Common myeloid progenitor, CD34-positive (primary cell): ENCODE measurements at regions not wholly inside any gene's neighbourhood (a gene's known extent, or its start where the extent isn't known, plus 50 kb on each side); places are given as distances from the start of the nearest gene placed in this dataset.
"Not testable (repeated sequence)": the region's sequence is repeated elsewhere in the genome, so short reads cannot be mapped to it uniquely, and the experiment has no call there.

Experiments
- CTCF ChIA-PET: fragments of 350-600 bp; sonication (Branson Sonifier 250); formaldehyde crosslinking; loops from one replicate; lab custom pipeline; 2021; ENCODE audit warnings: antibody characterized with exemption; lab: Charles Lee
- POLR2A ChIA-PET: fragments of 350-600 bp; sonication (Branson Sonifier 250); formaldehyde crosslinking; loops from one replicate; lab custom pipeline; 2021; ENCODE audit warnings: antibody characterized with exemption; lab: Charles Lee
- DNase-seq, 3 donors: peaks; one replicate each; pipeline versions ENCODE4 v3.0.0 to v3.0.0-alpha.2; 2013
- H3K27ac ChIP-seq, 2 experiments: 1 replicate in 1 of 2; 2 replicates in 1 of 2; pipeline ENCODE4 v1.7.0; 2013; ENCODE audit warnings: inconsistent platforms in 2 of 2, low read length in 2 of 2, mild to moderate bottlenecking in 2 of 2, low read depth in 1 of 2, moderate library complexity in 1 of 2; ENCODE audit not compliant: severe bottlenecking in 2 of 2, insufficient read depth in 1 of 2, poor library complexity in 1 of 2
- H3K27me3 ChIP-seq, 5 experiments: replicated peaks in 2 of 5; 1 replicate in 3 of 5; 2 replicates in 2 of 5; pipeline versions ENCODE4 v1.6.1 to v1.7.0; 2013; ENCODE audit warnings: low read length in 4 of 5, mild to moderate bottlenecking in 2 of 5, moderate library complexity in 2 of 5, inconsistent platforms in 1 of 5; ENCODE audit not compliant: insufficient read depth in 5 of 5, control insufficient read depth in 4 of 5
- H3K36me3 ChIP-seq, 4 experiments: 1 replicate in 2 of 4; 2 replicates in 2 of 4; pipeline versions ENCODE4 v1.6.1 to v1.7.0; 2013; ENCODE audit warnings: low read length in 3 of 4, control low read depth in 1 of 4, mild to moderate bottlenecking in 1 of 4; ENCODE audit not compliant: control insufficient read depth in 4 of 4, insufficient read depth in 4 of 4
- H3K4me1 ChIP-seq, 4 experiments: 1 replicate in 3 of 4; 2 replicates in 1 of 4; pipeline versions ENCODE4 v1.6.1 to v1.7.1; 2013; ENCODE audit warnings: low read length in 3 of 4, mild to moderate bottlenecking in 3 of 4, control low read depth in 1 of 4, inconsistent platforms in 1 of 4, moderate library complexity in 1 of 4; ENCODE audit not compliant: control insufficient read depth in 4 of 4, insufficient read depth in 4 of 4; ENCODE audit errors: control extremely low read depth in 1 of 4
- H3K4me3 ChIP-seq, 7 experiments: 1 replicate in 4 of 7; 2 replicates in 3 of 7; pipeline versions ENCODE4 v1.5.1 to v1.7.0; 2013; ENCODE audit warnings: mild to moderate bottlenecking in 7 of 7, low read length in 6 of 7, moderate library complexity in 6 of 7, inconsistent platforms in 2 of 7, low read depth in 2 of 7, control low read depth in 1 of 7; ENCODE audit not compliant: insufficient read depth in 4 of 7, control insufficient read depth in 1 of 7; ENCODE audit errors: extremely low read depth in 1 of 7
- H3K9me3 ChIP-seq, 5 experiments: 1 replicate in 4 of 5; 2 replicates in 1 of 5; pipeline versions ENCODE4 v1.6.1 to v1.7.1; 2013; ENCODE audit warnings: low read length in 4 of 5, mild to moderate bottlenecking in 2 of 5, inconsistent platforms in 1 of 5, low read depth in 1 of 5, moderate library complexity in 1 of 5; ENCODE audit not compliant: control insufficient read depth in 4 of 5, insufficient read depth in 2 of 5; ENCODE audit errors: control extremely low read depth in 1 of 5
- WGBS: methylation state at CpG from one replicate; pipeline ENCODE4 v1.1.5; 2013; ENCODE audit not compliant: insufficient coverage; 5-methylcytosine and 5-hydroxymethylcytosine counted together

- H3K4me3 ChIP-seq, H3K27ac ChIP-seq, H3K36me3 ChIP-seq, POLR2A ChIA-PET, DNase-seq, H3K4me1 ChIP-seq, H3K9me3 ChIP-seq: not testable (repeated sequence)
- H3K27me3 ChIP-seq, result peaks cover 2 to 58% (median 17%) of the 10 kb centered on the region in 5 experiments
- 70% methylated on average over 1 of the region's 2 CpGs for WGBS
- CTCF ChIA-PET, result interaction anchor here (0.6 to 0.7 kb wide), 2 partner anchors 20 to 421 kb away, joined by 4 read pairs; no protein-coding TSS in a partner anchor
Measured at GRCh38 chr19:30265918-30266317, 106.3 kb upstream of the ZNF536 start.

- no peak overlapping the region for H3K27ac ChIP-seq
- no peaks in the 10 kb centered on the region for H3K36me3 ChIP-seq
- 53% methylated on average over 2 of the region's 6 CpGs for WGBS
- ChIA-PET CTCF (no interaction called here), POLR2A (no interaction called here)
- peaks cover 0 to 2% (median 0%) of the 10 kb centered on the region in 4 experiments for H3K4me1 ChIP-seq
- no peaks in the 10 kb centered on the region for H3K9me3 ChIP-seq
- no peak for DNase-seq
- H3K4me3 ChIP-seq, result no peak overlapping the region
- H3K27me3 ChIP-seq, result peaks cover 2 to 59% (median 17%) of the 10 kb centered on the region in 5 experiments
Measured at GRCh38 chr19:30266687-30267086, 105.5 kb upstream of the ZNF536 start.

GRCh38 chr19:30267332-30267731 is 104.9 kb upstream of the ZNF536 start:
- ChIA-PET POLR2A (no interaction called here), CTCF (no interaction called here)
- peaks cover 0 to 2% (median 0%) of the 10 kb centered on the region in 4 experiments for H3K4me1 ChIP-seq
- H3K27me3 ChIP-seq, result peaks cover 2 to 57% (median 15%) of the 10 kb centered on the region in 5 experiments
- H3K9me3 ChIP-seq, result peaks cover 0 to 2% (median 0%) of the 10 kb centered on the region in 5 experiments
- H3K36me3 ChIP-seq, result no peaks in the 10 kb centered on the region
- H3K27ac ChIP-seq, result no peak overlapping the region
- no peak for DNase-seq
- WGBS, result 60% methylated on average over 1 of the region's 3 CpGs
- no peak overlapping the region for H3K4me3 ChIP-seq

GRCh38 chr19:30268601-30269000 is 103.6 kb upstream of the ZNF536 start:
- Histone ChIP-seq H3K4me1 (no peaks in the 10 kb centered on the region), H3K9me3 (peaks cover 0 to 14% (median 4%) of the 10 kb centered on the region in 5 experiments), H3K36me3 (no peaks in the 10 kb centered on the region), H3K27ac (no peak overlapping the region), H3K27me3 (peaks cover 2 to 52% (median 12%) of the 10 kb centered on the region in 5 experiments), H3K4me3 (no peak overlapping the region)
- no peak for DNase-seq
- WGBS, result 77% methylated on average over 7 of the region's 9 CpGs
- CTCF ChIA-PET, result no interaction called here
- POLR2A ChIA-PET, result no interaction called here

- DNase-seq, result no peak
- Histone ChIP-seq H3K4me3 (no peak overlapping the region), H3K27me3 (peaks cover 2 to 51% (median 11%) of the 10 kb centered on the region in 5 experiments), H3K36me3 (no peaks in the 10 kb centered on the region), H3K9me3 (peaks cover 0 to 16% (median 5%) of the 10 kb centered on the region in 5 experiments), H3K27ac (no peak overlapping the region), H3K4me1 (no peaks in the 10 kb centered on the region)
- ChIA-PET POLR2A (no interaction called here), CTCF (no interaction called here)
- 98% methylated on average over 5 of the region's 9 CpGs for WGBS
Measured at GRCh38 chr19:30269638-30270037, 102.5 kb upstream of the ZNF536 start.

DNA sequence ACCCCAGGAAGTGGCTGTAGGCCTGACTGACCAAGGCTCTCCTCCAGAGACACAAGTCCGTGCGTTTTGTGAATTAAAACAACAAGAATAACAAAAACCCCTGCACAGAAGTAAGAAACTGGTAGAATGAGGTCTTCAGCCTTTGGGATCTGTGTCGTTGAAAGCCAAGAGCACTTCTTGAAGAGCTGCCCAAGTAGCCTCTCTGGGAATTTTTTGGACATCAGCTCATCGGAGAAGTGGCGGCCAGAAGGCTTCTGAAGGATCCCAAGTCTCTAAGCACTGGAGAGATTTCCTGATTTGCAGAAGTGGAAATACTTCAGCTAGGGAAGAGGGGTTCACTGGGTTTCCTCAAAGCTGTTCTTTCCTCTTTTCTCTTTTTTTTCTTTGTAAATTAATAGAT is 100.4 kb upstream of the ZNF536 start:
- peaks cover 0 to 16% (median 5%) of the 10 kb centered on the region in 5 experiments for H3K9me3 ChIP-seq
- WGBS, result 100% methylated on average over 3 of the region's 5 CpGs
- POLR2A ChIA-PET, result no interaction called here
- no peak overlapping the region for H3K4me3 ChIP-seq
- H3K36me3 ChIP-seq, result no peaks in the 10 kb centered on the region
- H3K27me3 ChIP-seq, result peaks cover 2 to 45% (median 9%) of the 10 kb centered on the region in 5 experiments
- H3K4me1 ChIP-seq, result no peaks in the 10 kb centered on the region
- CTCF ChIA-PET, result no interaction called here
- H3K27ac ChIP-seq, result no peak overlapping the region
- no peak for DNase-seq

DNA sequence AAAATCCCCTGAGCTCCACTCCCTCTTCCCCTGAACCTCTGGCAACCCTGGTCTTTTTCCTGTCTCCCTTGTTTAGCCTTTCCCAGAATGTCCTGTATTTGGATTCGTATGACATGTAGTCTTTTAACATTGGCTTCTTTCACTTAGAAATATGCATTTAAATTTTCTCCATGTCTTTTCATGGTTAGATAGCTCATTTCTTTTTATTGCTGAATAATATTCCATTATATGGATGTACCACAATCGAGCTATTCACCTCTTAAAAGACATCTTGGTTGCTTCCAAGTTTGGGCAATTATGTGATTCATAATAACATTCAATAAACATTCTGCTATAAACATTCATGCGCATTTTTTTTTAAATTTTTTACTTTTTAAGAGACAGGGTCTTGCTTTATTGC is 99.6 kb upstream of the ZNF536 start:
- DNase-seq, result no peak
- H3K4me1 ChIP-seq, result no peaks in the 10 kb centered on the region
- POLR2A ChIA-PET, result no interaction called here
- peaks cover 0 to 16% (median 5%) of the 10 kb centered on the region in 5 experiments for H3K9me3 ChIP-seq
- H3K36me3 ChIP-seq, result no peaks in the 10 kb centered on the region
- CTCF ChIA-PET, result no interaction called here
- peaks cover 2 to 45% (median 7%) of the 10 kb centered on the region in 5 experiments for H3K27me3 ChIP-seq
- H3K27ac ChIP-seq, result no peak overlapping the region
- no peak overlapping the region for H3K4me3 ChIP-seq
- no CpG with 5 or more reads among the region's 3 CpGs for WGBS
